ENCODE measurements at regions not wholly inside any gene's neighbourhood (a gene's known extent, or its start where the extent isn't known, plus 50 kb on each side); places are given as distances from the start of the nearest gene placed in this dataset.

GRCh38 chr2:57884281-57884680, 162.3 kb upstream of the VRK2 start:
- Histone ChIP-seq H3K18ac (ENCODE audit: insufficient read length, low read depth, low read length) (no peak overlapping the region), H3K4me2 (ENCODE audit: insufficient read depth, insufficient read length, low read length) (no peak overlapping the region), H2BK20ac (ENCODE audit: low read depth, low read length, poor library complexity, severe bottlenecking) (no peak overlapping the region), H3K4ac (ENCODE audit: low read depth, low read length) (no peak overlapping the region), H3K27me3 (ENCODE audit: insufficient read depth, low read length) (no peaks in the 10 kb centered on the region), H3K9me3 (ENCODE audit: control insufficient read depth, low read depth, low read length) (no peaks in the 10 kb centered on the region), H2BK5ac (ENCODE audit: insufficient read length, low read length) (no peak overlapping the region), H3K56ac (ENCODE audit: insufficient read length, low read depth, low read length) (no peak overlapping the region), H3K4me1 (ENCODE audit: insufficient read depth, low read length) (no peaks in the 10 kb centered on the region; the same call in 1 of the 2 replicates), H3K14ac (ENCODE audit: insufficient read depth, low read length) (no peak overlapping the region), H4K91ac (ENCODE audit: insufficient read length, low read depth, low read length) (no peak overlapping the region), H3K27ac (ENCODE audit: insufficient read length, low read depth, low read length) (no peak overlapping the region), H3K9ac (ENCODE audit: extremely low read depth, insufficient read length, low read length) (no peak overlapping the region), H2AFZ (ENCODE audit: low read length) (no peak overlapping the region), H2BK120ac (ENCODE audit: low read depth, low read length, poor library complexity, severe bottlenecking) (no peak overlapping the region), H3K23ac (ENCODE audit: insufficient read length, low read depth, low read length) (no peak overlapping the region), H4K5ac (ENCODE audit: insufficient read length, low read depth, low read length) (no peak overlapping the region), H2BK15ac (ENCODE audit: low read depth, low read length) (no peak overlapping the region), H3T11ph (ENCODE audit: low read length) (no peak overlapping the region), H3K79me1 (ENCODE audit: insufficient read depth, low read depth, low read length, poor library complexity, severe bottlenecking) (no peaks in the 10 kb centered on the region), H4K8ac (replicated peaks; ENCODE audit: insufficient read length, low read depth, low read length) (no peak overlapping the region), H3K79me2 (ENCODE audit: insufficient read depth, low read length) (no peaks in the 10 kb centered on the region), H4K20me1 (ENCODE audit: control insufficient read depth, insufficient read depth, insufficient read length) (no peaks in the 10 kb centered on the region), H2BK12ac (ENCODE audit: insufficient read length, low read depth, low read length) (no peak overlapping the region), H2AK5ac (ENCODE audit: insufficient read length, low read length) (no peak overlapping the region), H3K23me2 (ENCODE audit: insufficient read length, low read depth, low read length, poor library complexity, severe bottlenecking) (no peaks in the 10 kb centered on the region)
- no peak for TF ChIP-seq CTCF (conservative IDR thresholded peaks at IDR 0.05)
- no peak overlapping the region for H3K27ac Mint-ChIP-seq
- H3K36me3 Mint-ChIP-seq (ENCODE audit: insufficient read depth in 1 of 3, low read depth in 3 of 3) = no peaks in the 10 kb centered on the region
- H3K9me3 Mint-ChIP-seq = no peaks in the 10 kb centered on the region
- DNase-seq = no peak
- WGBS (ENCODE audit: extremely low coverage, insufficient read length, low lambda C conversion rate) = no CpG with 5 or more reads among the region's 1 CpG
- H3K27me3 Mint-ChIP-seq (ENCODE audit: low read depth) = no peaks in the 10 kb centered on the region
- H3K4me1 Mint-ChIP-seq = peaks cover 3 to 8% of the 10 kb centered on the region in 2 experiments; a peak in 3 of 4 replicates
- no peak overlapping the region for H3K4me3 Mint-ChIP-seq

Data from H9 (cell line).